GM12873 (cell line): ENCODE measurements at regions not wholly inside any gene's neighbourhood (a gene's known extent, or its start where the extent isn't known, plus 50 kb on each side); places are given as distances from the start of the nearest gene placed in this dataset.

ENCODE experiments used
- CTCF ChIP-seq: IDR thresholded peaks from 2 replicates; pipeline ENCODE4 v1.5.1; 2012; ENCODE audit warnings: low read depth, mild to moderate bottlenecking, moderate library complexity, low read length, control low read depth; ENCODE audit not compliant: insufficient read depth; ENCODE audit errors: missing control alignments

GRCh38 chr2:133894429-133894828, 326.2 kb upstream of the NCKAP5 start:
- no peak for TF ChIP-seq CTCF

- no peak for TF ChIP-seq CTCF
Measured at GRCh38 chr2:133900909-133901308, 332.6 kb upstream of the NCKAP5 start.

GRCh38 chr2:133906396-133906795, 338.1 kb upstream of the NCKAP5 start:
- TF ChIP-seq CTCF: no peak

- TF ChIP-seq CTCF: no peak
Measured at GRCh38 chr2:133906926-133907325, 338.7 kb upstream of the NCKAP5 start.

GRCh38 chr2:133908171-133908570, 339.9 kb upstream of the NCKAP5 start:
- no peak for TF ChIP-seq CTCF

- TF ChIP-seq CTCF: no peak
Measured at GRCh38 chr2:133918141-133918540, 335.7 kb upstream of the MGAT5 start.

GRCh38 chr2:133919285-133919684, 334.6 kb upstream of the MGAT5 start:
- no peak for TF ChIP-seq CTCF
